Endodermal cell (in vitro differentiated cells): ENCODE measurements at regions not wholly inside any gene's neighbourhood (a gene's known extent, or its start where the extent isn't known, plus 50 kb on each side); places are given as distances from the start of the nearest gene placed in this dataset.
A peak's percentile ranks its signal among the peaks of the same experiment; 100 is the strongest.

Source experiments
- DNase-seq: peaks from one replicate; pipeline ENCODE4 v3.0.0-alpha.2; 2017
- H3K27ac ChIP-seq: 2 replicates; pipeline ENCODE4 v1.5.1; 2013; ENCODE audit warnings: mild to moderate bottlenecking, low read depth, low read length, moderate library complexity
- H3K27me3 ChIP-seq: 2 replicates; pipeline ENCODE4 v1.6.1; 2013; ENCODE audit warnings: mild to moderate bottlenecking, low read length, moderate library complexity; ENCODE audit not compliant: insufficient read depth, control insufficient read depth, poor library complexity, severe bottlenecking
- H3K36me3 ChIP-seq: 2 replicates; pipeline ENCODE4 v1.7.0; 2013; ENCODE audit warnings: mild to moderate bottlenecking, low read length, moderate library complexity; ENCODE audit not compliant: control insufficient read depth, insufficient read depth
- H3K4me1 ChIP-seq: one replicate; pipeline ENCODE4 v1.7.0; 2013; ENCODE audit warnings: low read length; ENCODE audit not compliant: control insufficient read depth, insufficient read depth
- H3K4me3 ChIP-seq: 2 replicates; pipeline ENCODE4 v1.5.1; 2013; ENCODE audit warnings: mild to moderate bottlenecking, low read length, moderate library complexity
- H3K9ac ChIP-seq: 2 replicates; pipeline ENCODE4 v1.6.1; 2013; ENCODE audit warnings: mild to moderate bottlenecking, low read length, moderate library complexity; ENCODE audit not compliant: poor library complexity, severe bottlenecking; ENCODE audit errors: extremely low read depth
- H3K9me3 ChIP-seq: 2 replicates; pipeline ENCODE4 v1.6.1; 2013; ENCODE audit warnings: mild to moderate bottlenecking, low read length, moderate library complexity; ENCODE audit not compliant: control insufficient read depth
- H3K27ac Mint-ChIP-seq: 2 replicates; pipeline ENCODE4 v1.8.0; 2020; ENCODE audit warnings: mixed read lengths
- H3K27me3 Mint-ChIP-seq: 2 replicates; pipeline ENCODE4 v1.8.0; 2021; ENCODE audit warnings: mild to moderate bottlenecking, mixed read lengths; ENCODE audit not compliant: insufficient read depth
- H3K36me3 Mint-ChIP-seq: 2 replicates; pipeline ENCODE4 v1.8.0; 2020; ENCODE audit warnings: low read depth, mixed read lengths
- H3K4me1 Mint-ChIP-seq: 2 replicates; pipeline ENCODE4 v1.8.0; 2020; ENCODE audit warnings: mixed read lengths
- H3K4me3 Mint-ChIP-seq: 2 replicates; pipeline ENCODE4 v1.8.0; 2020; ENCODE audit warnings: mild to moderate bottlenecking, moderate library complexity, mixed read lengths
- H3K9me3 Mint-ChIP-seq: 2 replicates; pipeline ENCODE4 v1.8.0; 2020; ENCODE audit warnings: mild to moderate bottlenecking, mixed read lengths
- WGBS, 2 experiments: methylation state at CpG; one replicate each; pipeline versions ENCODE4 v1.1.5 to v1.1.7; 2013; ENCODE audit warnings: missing lambda C conversion rate in 2 of 2, mixed read lengths in 1 of 2; ENCODE audit not compliant: insufficient coverage in 1 of 2, insufficient read length in 1 of 2; 5-methylcytosine and 5-hydroxymethylcytosine counted together
- TF ChIP-seq, protein P1 (sequence below): fragments of 200-600 bp; sonication (generic); conservative IDR thresholded peaks from 2 replicates; pipeline ENCODE4 v1.5.0; 2021; ENCODE audit warnings: antibody characterized with exemption, mild to moderate bottlenecking

DNA sequence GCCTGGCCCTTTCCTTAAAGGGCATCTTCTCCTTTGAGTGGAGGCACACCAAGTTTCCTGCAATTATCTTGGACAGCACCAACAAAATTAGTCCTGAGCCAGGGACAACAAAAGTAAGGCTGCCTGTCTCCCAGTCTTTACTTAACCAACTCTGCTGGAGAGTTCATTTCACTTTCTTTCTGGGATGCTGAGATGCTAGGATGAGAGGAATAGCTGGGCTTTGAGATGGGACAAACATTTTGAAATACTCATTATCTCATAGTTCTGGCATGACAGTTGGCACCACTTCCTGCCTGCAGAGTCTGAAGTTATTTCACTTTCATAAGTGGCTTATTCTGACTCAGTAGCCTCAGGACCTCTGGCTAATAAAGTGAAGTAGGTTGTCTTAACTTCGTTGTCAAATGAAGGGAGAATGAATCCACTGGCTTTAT, 157.0 kb downstream of the C9orf152 start:
- Histone ChIP-seq H3K27ac (no peak overlapping the region), H3K36me3 (no peaks in the 10 kb centered on the region), H3K27me3 (peaks cover 41% of the 10 kb centered on the region), H3K4me3 (no peak overlapping the region), H3K9ac (no peak overlapping the region), H3K4me1 (no peaks in the 10 kb centered on the region), H3K9me3 (no peaks in the 10 kb centered on the region)
- Mint-ChIP-seq H3K36me3 (no peaks in the 10 kb centered on the region), H3K4me1 (peaks cover 17% of the 10 kb centered on the region), H3K27me3 (peaks cover 47% of the 10 kb centered on the region), H3K4me3 (no peak overlapping the region), H3K27ac (no peak overlapping the region), H3K9me3 (no peaks in the 10 kb centered on the region)
- TF ChIP-seq, protein P1, sequence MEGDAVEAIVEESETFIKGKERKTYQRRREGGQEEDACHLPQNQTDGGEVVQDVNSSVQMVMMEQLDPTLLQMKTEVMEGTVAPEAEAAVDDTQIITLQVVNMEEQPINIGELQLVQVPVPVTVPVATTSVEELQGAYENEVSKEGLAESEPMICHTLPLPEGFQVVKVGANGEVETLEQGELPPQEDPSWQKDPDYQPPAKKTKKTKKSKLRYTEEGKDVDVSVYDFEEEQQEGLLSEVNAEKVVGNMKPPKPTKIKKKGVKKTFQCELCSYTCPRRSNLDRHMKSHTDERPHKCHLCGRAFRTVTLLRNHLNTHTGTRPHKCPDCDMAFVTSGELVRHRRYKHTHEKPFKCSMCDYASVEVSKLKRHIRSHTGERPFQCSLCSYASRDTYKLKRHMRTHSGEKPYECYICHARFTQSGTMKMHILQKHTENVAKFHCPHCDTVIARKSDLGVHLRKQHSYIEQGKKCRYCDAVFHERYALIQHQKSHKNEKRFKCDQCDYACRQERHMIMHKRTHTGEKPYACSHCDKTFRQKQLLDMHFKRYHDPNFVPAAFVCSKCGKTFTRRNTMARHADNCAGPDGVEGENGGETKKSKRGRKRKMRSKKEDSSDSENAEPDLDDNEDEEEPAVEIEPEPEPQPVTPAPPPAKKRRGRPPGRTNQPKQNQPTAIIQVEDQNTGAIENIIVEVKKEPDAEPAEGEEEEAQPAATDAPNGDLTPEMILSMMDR, result no peak
- 100% methylated on average over 1 of the region's 1 CpG; no CpG with 5 or more reads in 1 of the 2 experiments for WGBS, 2 experiments
- DNase-seq, result no peak

GRCh38 chr9:110056062-110056461, 151.9 kb downstream of the C9orf152 start:
- no peak overlapping the region for H3K27ac ChIP-seq
- Mint-ChIP-seq H3K4me1 (peaks cover 8% of the 10 kb centered on the region), H3K36me3 (no peaks in the 10 kb centered on the region), H3K9me3 (no peaks in the 10 kb centered on the region), H3K27ac (no peak overlapping the region), H3K27me3 (peaks cover 9% of the 10 kb centered on the region), H3K4me3 (no peak overlapping the region)
- H3K9ac ChIP-seq, result no peak overlapping the region
- no peaks in the 10 kb centered on the region for H3K36me3 ChIP-seq
- 93 to 100% methylated on average over 4 to 6 of the region's 6 CpGs for WGBS, 2 experiments
- H3K27me3 ChIP-seq, result peaks cover 2% of the 10 kb centered on the region
- TF ChIP-seq, protein P1, result no peak
- no peaks in the 10 kb centered on the region for H3K4me1 ChIP-seq
- H3K9me3 ChIP-seq, result no peaks in the 10 kb centered on the region
- no peak overlapping the region for H3K4me3 ChIP-seq
- DNase-seq, result no peak

GRCh38 chr9:110058304-110058953, 149.5 kb downstream of the C9orf152 start:
- Histone ChIP-seq H3K27ac (no peak overlapping the region), H3K27me3 (no peaks in the 10 kb centered on the region), H3K4me1 (no peaks in the 10 kb centered on the region), H3K9me3 (no peaks in the 10 kb centered on the region), H3K9ac (no peak overlapping the region), H3K4me3 (no peak overlapping the region), H3K36me3 (no peaks in the 10 kb centered on the region)
- H3K9me3 Mint-ChIP-seq, result no peaks in the 10 kb centered on the region
- no peaks in the 10 kb centered on the region for H3K27me3 Mint-ChIP-seq
- no peaks in the 10 kb centered on the region for H3K36me3 Mint-ChIP-seq
- H3K4me3 Mint-ChIP-seq, result no peak overlapping the region
- WGBS, 2 experiments, result 33 to 100% methylated on average over 1 to 5 of the region's 5 CpGs
- TF ChIP-seq, protein P1, result peak; percentile 81
- peak; percentile 90 for DNase-seq
- H3K4me1 Mint-ChIP-seq, result peaks cover 8% of the 10 kb centered on the region
- H3K27ac Mint-ChIP-seq, result peak overlapping the region; percentile 36
